Breast epithelium (tissue), 3 donors: ENCODE measurements at regions not wholly inside any gene's neighbourhood (a gene's known extent, or its start where the extent isn't known, plus 50 kb on each side); places are given as distances from the start of the nearest gene placed in this dataset.
"Not testable (repeated sequence)": the region's sequence is repeated elsewhere in the genome, so short reads cannot be mapped to it uniquely, and the experiment has no call there.

ENCODE experiments used
- CTCF ChIP-seq, 3 donors: fragments of 450-650 bp; IDR thresholded peaks; one replicate each; pipeline ENCODE4 v1.5.1; 2016 to 2017; ENCODE audit warnings: antibody characterized with exemption in 3 of 3, mild to moderate bottlenecking in 3 of 3, moderate library complexity in 3 of 3
- POLR2A ChIP-seq: fragments of 450-650 bp; IDR thresholded peaks from one replicate; pipeline ENCODE4 v1.6.1; 2016; ENCODE audit warnings: antibody characterized with exemption, mild to moderate bottlenecking, moderate library complexity
- POLR2AphosphoS5 ChIP-seq, 3 donors: sonication (generic); formaldehyde crosslinking; IDR thresholded peaks; one replicate each; pipeline ENCODE4 v1.6.1; 2017; ENCODE audit warnings: antibody characterized with exemption in 3 of 3

- not testable (repeated sequence) for TF ChIP-seq CTCF (IDR thresholded peaks at IDR 0.05); POLR2A; POLR2AphosphoS5 (IDR thresholded peaks at IDR 0.05)
Measured at GRCh38 chrX:63209128-63209527, 142.0 kb downstream of the SPIN4 start.
